Inflammatory macrophage treated with lipopolysaccharide for 1 hour (primary cell): ENCODE measurements at regions not wholly inside any gene's neighbourhood (a gene's known extent, or its start where the extent isn't known, plus 50 kb on each side); places are given as distances from the start of the nearest gene placed in this dataset.
"Not testable (repeated sequence)": the region's sequence is repeated elsewhere in the genome, so short reads cannot be mapped to it uniquely, and the experiment has no call there.

Experiments used
- DNase-seq, 2 donors: peaks; one replicate each; pipeline ENCODE4 v3.0.0-alpha.2; 2020 to 2022

DNA sequence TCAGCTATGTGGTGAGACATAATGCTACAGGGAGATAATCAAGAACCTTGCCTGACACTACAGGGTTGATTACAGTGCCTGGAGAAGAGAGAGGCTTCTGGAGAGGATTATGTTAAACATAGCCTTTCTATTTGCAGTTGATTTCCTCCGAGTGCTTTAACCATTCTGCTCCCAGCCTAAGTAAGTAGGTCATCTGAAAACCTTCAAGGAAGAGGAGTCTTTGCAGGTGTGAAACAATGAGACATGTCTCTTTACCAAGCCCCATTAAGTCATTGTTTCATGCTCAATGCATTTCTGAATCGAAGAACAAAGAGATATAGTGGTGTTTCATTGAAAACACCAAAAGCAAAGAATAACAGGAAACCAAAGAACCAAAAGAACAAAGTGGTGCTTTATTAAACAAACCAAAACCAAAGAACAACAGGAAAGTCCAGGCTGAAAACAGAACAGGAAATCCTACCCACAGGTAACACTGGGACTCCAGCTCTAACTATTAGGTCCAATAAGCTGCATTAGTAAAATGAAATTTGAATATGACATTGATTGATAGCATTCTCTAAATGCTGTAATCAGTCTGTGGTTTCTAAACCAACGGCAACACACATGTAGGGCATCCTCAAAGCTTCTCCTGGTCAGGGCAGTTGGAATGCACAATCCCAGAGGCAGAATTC, 113.3 kb upstream of the SPATA31D4 start:
- no peak for DNase-seq

- DNase-seq: no peak
Measured at GRCh38 chr9:81815781-81816180, 112.4 kb upstream of the SPATA31D4 start.

GRCh38 chr9:81819155-81819554, 109.1 kb upstream of the SPATA31D4 start:
- DNase-seq: no peak

DNA sequence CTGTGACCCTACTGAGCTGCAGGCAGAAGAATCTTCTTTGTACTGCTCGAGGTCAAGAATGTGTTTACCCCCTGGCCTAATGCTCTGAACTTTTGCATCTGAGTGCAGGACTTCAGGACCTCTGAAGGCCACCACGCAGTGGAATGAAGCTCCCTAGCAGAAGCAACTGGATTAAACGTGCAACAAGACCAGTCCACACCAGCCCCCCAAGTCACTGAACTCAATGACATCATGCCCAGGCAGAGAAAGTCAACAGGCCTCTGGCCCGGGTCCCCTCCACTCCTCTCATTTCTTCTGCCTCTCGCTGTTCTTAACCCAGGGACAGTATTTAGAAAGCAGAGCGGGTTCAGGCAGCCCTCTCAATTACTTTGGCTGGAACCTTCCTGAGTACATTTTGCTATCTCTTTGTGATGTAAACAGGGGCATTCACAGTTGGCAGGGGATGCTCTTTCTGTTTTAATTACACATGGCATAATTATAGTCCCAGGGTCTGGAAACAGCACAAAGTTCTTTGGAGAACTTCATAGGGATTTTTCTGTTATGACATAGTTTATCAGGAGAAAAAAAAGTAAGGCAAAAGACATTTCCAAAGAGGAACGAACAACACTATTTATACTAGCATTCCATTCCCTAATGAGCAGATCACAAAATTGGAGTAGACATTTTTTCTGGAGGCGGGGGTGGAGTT, 108.2 kb upstream of the SPATA31D4 start:
- DNase-seq: no peak

GRCh38 chr9:81822301-81822865, 105.8 kb upstream of the SPATA31D4 start:
- no peak for DNase-seq

GRCh38 chr9:81822967-81823366, 105.3 kb upstream of the SPATA31D4 start:
- no peak for DNase-seq

- no peak for DNase-seq
Measured at GRCh38 chr9:81823672-81824554, 104.3 kb upstream of the SPATA31D4 start.

DNA sequence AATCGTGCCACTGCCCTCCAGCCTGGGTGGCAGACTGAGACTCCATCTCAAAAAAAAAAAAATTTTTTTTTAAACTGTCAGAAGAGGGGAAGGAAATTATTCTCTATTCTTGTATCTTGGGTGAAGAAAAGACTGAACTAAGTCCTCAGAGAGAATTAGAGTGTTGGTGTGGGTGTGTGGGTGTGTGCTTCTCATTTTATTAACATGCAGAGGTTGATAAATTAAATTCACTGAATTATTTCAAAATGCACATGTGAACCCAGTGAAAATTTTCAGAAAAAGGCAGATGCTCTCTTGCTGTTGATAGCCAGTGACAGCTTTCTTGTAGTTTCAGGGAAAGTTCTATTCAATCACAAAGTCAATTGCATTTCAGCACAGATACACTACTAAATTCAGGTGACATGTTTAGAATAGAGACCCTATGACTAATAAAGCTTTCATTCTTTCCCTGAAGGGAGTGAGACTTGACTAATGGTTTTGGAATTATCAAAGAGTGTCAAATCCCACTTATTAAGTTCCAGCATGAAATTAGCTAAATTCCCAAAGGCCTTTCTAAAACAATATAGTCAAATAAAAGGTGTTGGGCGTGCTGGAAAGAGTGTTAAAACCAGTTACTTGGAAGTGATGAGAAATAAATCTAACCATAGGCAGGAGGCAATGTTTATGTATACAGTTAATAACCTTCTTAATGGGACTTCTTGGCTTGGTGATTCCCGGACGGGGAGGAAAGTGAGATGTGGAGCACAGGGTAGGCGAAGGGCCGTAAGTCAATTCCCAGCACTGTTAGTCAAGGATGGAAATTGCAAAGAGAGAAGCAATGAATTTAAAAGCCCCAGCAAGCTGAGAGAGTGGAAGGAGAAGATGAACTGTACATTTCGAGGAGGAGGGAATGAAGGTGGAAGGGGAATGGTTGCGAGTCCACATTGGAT, 103.2 kb upstream of the SPATA31D4 start:
- no peak for DNase-seq

DNA sequence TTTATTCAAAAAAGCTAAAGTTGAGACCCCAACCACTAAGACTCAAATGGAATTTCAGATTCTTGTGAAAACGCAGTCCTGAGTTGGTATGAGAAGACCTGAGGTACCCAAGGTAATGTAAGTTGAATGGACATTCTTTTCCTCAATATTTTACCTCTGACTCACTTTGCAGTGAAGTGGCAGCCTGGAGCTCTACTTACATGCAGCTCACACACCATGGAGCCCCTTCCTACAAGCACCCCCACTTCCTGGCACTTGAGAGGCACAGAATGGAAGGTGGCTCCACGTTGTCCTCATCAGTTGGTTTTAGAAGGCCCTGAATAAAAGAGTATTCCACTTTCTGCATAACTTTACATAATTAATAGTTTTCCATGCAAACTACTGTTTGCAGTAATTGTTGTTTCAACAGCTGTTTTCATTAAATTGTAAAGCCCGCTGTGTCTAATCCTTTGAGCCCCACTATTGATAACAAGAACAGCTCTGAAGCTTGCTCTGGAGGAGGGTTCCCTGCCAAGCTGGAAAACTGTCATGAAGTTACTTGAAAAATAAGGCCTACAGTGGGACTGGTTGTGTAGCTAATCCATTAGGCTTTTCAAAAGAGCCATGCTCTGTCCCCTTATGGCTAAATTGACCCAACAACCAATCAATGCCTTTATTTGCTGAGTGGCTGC, 102.2 kb upstream of the SPATA31D4 start:
- no peak for DNase-seq

DNA sequence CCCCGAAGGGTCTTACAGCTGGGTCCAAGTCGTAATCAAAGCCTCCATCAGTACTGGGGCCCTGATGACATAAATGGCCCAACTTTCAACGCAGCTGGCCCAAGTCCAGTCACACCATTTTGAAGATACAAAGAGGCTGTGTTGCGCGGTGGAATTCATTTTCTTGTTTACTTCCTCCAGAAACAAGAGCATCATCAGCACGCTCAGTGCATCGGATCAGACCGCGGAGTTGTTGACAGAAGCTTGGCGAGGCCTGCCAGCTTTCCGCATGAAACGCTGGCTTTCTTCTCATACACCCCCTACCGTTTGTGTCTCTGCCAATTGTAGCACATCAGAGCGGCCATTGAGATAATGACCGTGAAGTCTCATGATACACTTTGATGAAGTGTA, 101.7 kb upstream of the SPATA31D4 start:
- DNase-seq: no peak

DNA sequence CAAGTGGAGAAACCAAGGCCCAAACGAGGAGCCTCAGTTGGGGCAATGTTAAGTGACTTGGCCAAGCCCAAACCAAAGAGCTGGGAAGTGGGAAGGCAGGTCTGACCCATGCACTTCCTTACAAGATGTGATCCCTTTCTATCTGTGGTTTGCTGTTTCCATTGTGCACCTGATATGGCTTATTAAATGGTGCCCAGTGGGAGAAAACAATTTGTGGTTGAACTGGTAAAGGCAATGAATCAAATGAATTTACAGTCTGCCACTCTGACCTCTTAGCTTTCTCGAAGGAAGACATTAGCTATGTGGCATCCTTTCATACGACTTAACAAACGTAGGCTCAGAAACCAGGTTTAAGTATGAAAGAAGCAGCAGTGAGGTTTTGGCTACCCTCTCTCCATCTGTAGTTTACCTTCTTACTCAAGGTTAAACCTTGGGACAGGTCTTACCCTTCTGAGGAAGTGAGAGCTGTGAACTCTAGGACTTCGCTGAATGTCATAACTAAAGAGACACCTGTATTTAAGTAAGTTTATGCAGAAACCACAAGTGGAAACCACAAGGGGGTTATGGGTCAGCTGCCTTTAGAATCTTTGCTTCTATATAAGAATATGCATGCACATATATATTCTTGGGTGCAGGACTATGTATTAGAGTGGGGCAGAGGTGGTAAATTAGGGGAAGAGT, 100.5 kb upstream of the SPATA31D4 start:
- DNase-seq: no peak

GRCh38 chr9:81829195-81829882, 98.9 kb upstream of the SPATA31D4 start:
- no peak for DNase-seq

- DNase-seq: not testable (repeated sequence)
Measured at GRCh38 chr9:81830431-81830830, 97.8 kb upstream of the SPATA31D4 start.

DNA sequence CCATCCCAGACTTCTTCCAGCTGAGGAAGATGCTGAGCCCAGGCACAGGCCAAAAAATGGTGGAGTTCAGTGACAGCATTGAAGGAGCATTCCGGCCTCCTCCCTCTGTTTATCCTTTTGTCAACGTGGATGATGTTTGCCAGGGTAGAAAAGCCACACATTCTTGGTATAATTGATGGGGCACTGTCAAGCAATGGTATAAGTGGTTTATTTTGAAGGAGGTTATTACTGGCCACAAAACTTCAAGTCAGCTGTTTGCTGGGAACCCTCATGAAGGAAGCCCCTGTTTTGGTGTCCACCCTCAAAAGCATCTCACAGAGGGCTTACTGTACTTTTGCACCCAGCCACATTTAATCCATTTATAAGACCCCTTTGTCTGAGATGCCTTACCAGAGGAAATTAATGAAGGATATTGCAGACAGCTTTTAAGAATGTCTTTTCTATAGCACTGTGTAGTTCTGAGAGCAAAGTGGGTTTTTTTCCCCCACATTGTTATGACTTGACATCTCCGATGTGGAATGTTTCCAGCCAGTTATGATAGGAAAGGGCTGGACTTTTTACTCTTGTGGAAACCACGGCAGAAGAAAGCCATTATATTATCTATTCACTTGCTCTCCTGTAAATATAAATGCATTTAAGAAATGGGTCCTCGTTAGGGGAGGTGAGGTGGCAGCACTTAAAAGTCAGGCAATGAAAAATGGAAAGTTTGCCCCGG, 95.5 kb upstream of the SPATA31D4 start:
- no peak for DNase-seq

DNA sequence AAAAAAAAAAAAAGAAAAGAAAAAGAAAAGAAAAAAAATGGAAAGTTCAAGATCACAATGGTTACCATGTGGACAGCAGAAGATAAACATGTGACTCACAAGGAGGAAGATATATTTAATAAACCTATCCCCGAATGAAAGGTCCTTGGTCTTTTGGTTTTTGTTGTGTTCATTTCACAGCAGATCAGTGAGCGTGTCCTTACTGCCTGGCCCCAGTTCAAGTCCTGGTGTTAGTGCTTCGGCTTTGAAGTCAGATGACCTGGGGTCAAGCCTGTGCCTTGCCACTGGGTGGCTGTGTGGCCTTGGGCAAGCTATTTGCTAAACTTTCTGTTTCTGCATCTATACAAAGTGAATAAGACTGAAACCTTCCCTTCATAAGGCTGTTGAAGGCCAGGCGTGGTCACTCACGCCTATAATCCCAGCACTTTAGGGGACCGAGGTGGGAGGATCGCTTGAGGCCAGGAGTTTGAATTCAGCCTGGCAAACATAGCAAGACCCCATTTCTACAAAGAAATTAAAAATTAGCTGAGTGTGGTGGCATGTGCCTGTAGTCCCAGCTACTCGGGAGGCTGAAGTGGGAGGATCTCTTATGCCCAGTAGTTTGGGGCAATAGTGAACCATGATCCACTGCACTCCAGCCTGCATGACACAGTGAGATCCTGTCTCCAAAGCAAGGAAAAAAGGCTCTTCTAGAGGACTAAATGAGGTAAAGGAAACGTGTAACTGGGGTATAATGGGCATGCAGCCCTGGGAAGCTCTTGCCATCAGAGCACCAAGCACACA, 94.5 kb upstream of the SPATA31D4 start:
- no peak for DNase-seq

GRCh38 chr9:81841333-81841732, 86.9 kb upstream of the SPATA31D4 start:
- DNase-seq: no peak

- no peak for DNase-seq
Measured at GRCh38 chr9:81844131-81844567, 84.1 kb upstream of the SPATA31D4 start.

GRCh38 chr9:81847181-81847915, 80.9 kb upstream of the SPATA31D4 start:
- no peak for DNase-seq
